ENCODE measurements at regions not wholly inside any gene's neighbourhood (a gene's known extent, or its start where the extent isn't known, plus 50 kb on each side); places are given as distances from the start of the nearest gene placed in this dataset.
A peak's percentile ranks its signal among the peaks of the same experiment; 100 is the strongest.
"Not testable (repeated sequence)": the region's sequence is repeated elsewhere in the genome, so short reads cannot be mapped to it uniquely, and the experiment has no call there.

DNA sequence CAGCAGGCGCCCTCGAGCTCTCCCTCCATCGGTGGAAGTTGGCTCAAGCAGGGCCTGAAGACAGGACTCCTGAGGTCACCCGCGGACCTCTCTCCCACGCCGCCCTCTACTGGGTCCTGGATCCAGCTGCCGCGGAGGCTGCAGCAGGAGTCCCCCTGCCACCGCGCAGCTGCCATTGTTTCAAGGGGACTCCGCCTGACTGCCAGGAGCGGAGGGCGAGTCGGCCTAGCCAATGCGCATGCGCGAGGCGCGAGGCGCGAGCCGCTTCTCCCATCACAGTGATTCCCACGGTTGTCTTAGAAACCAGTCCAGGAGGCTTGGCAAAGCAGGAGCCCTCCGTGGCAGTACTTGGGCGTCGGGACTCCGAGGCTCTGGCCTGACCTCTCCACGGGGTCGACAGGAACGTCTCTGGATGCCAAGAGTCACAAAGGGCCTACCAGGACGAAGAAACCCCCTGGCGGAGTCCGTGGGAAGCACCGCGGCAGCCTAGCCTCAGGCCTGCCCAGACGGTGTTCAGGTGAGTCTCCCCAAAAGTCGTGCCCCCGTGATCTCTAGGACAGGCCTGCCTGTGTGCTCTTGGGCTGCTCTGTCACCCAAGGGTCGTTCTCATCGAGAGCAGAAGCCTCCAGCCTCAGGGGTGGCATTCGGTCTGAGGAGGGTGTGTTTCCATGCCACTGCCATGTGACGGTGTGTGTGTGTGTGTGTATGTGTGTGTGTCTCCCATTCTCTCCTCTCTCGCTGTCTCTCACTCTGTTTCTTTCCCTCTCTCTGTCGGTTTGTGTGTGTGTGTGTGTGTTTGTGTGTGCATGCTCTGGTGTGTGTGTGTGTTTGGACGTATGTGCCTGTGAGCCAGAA, 290.6 kb upstream of the ZNF337 start:
- intact Hi-C loops (cut with DNase I): no loop called here
- no peaks in the 10 kb centered on the region for H3K9me3 ChIP-seq
- no peaks in the 10 kb centered on the region for H3K27me3 ChIP-seq
- no peaks in the 10 kb centered on the region for H3K4me1 ChIP-seq
- no peaks in the 10 kb centered on the region for H3K36me3 ChIP-seq
- peak overlapping the region; percentile 25 for H3K4me3 ChIP-seq
- H3K27ac ChIP-seq: no peak overlapping the region
- peak; percentile 51 for DNase-seq
- TF ChIP-seq, protein P1, sequence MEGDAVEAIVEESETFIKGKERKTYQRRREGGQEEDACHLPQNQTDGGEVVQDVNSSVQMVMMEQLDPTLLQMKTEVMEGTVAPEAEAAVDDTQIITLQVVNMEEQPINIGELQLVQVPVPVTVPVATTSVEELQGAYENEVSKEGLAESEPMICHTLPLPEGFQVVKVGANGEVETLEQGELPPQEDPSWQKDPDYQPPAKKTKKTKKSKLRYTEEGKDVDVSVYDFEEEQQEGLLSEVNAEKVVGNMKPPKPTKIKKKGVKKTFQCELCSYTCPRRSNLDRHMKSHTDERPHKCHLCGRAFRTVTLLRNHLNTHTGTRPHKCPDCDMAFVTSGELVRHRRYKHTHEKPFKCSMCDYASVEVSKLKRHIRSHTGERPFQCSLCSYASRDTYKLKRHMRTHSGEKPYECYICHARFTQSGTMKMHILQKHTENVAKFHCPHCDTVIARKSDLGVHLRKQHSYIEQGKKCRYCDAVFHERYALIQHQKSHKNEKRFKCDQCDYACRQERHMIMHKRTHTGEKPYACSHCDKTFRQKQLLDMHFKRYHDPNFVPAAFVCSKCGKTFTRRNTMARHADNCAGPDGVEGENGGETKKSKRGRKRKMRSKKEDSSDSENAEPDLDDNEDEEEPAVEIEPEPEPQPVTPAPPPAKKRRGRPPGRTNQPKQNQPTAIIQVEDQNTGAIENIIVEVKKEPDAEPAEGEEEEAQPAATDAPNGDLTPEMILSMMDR (IDR thresholded peaks at IDR 0.05): no peak
- H3K9ac ChIP-seq (ENCODE audit: low read depth in 2 of 2, low read length in 2 of 2): no peak overlapping the region

DNA sequence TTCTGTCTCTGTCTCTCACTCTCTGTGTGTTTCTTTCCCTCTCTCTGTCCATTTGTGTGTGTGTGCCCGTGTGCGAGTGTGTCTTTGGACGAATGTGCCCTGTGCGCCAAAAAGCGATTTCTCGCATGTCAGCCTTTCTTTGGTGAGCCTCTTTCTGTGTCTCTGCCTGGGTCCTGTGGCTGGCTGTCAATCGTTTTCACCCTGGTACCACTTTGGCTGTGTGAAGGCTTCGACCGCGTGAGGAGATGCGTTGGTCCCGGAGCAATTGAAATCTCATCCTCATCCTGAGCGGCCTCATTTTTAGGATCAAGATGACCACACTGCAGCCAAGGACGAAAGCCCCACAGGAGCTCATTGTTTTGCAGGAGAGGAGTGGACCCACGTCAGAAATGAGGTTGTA, 288.9 kb upstream of the ZNF337 start:
- DNase-seq: no peak
- TF ChIP-seq, protein P1 (IDR thresholded peaks at IDR 0.05): no peak
- Histone ChIP-seq H3K4me3 (no peak overlapping the region), H3K36me3 (no peaks in the 10 kb centered on the region), H3K27ac (no peak overlapping the region), H3K9ac (ENCODE audit: low read depth in 2 of 2, low read length in 2 of 2) (no peak overlapping the region), H3K4me1 (no peaks in the 10 kb centered on the region), H3K27me3 (no peaks in the 10 kb centered on the region), H3K9me3 (no peaks in the 10 kb centered on the region)
- intact Hi-C loops (cut with DNase I): no loop called here

DNA sequence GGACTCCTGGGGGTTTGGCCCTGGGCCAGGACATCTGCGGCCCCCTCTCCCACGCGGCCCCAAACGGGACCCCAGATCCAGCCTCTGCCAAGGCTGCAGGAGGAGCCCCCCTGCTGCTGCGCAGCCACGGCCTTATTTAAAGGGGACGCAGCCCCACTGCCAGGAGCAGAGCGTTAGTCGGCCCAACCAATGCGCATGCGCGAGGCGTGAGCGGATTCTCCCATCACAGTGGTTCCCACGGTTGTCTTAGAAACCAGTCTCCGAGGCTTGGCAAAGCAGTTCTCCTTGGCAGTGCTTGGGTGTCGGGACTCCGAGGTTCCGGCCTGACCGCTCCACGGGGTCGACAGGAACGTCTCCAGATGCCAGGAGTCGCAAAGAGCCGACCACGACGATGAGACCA, 288.3 kb upstream of the ZNF337 start:
- peak; percentile 39 for DNase-seq
- Histone ChIP-seq H3K9me3 (no peaks in the 10 kb centered on the region), H3K9ac (ENCODE audit: low read depth in 2 of 2, low read length in 2 of 2) (no peak overlapping the region), H3K4me1 (no peaks in the 10 kb centered on the region), H3K36me3 (no peaks in the 10 kb centered on the region), H3K27me3 (no peaks in the 10 kb centered on the region), H3K4me3 (no peak overlapping the region), H3K27ac (no peak overlapping the region)
- intact Hi-C loops (cut with DNase I): no loop called here
- TF ChIP-seq, protein P1 (IDR thresholded peaks at IDR 0.05): no peak

DNA sequence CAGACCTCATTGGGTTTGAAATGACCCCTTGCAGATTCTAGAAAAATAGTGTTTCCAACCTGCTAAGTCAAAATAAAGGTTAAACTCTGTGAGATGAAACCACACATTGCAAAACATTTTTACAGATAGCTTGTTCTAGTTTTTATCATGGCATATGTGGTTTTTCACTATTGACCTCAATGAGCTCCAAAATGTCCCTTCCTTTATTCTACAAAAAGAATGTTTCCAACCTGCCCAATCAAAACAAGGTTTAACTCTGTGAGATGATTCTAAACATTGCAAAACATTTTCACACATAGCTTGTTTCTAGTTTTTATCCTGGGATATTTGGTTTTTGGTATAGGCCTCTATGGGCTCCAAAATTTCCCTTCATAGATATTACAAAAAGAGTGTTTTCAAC, 286.0 kb upstream of the ZNF337 start:
- H3K27me3 ChIP-seq; H3K4me1 ChIP-seq; DNase-seq; H3K36me3 ChIP-seq; H3K4me3 ChIP-seq; H3K27ac ChIP-seq; intact Hi-C loops (cut with DNase I); H3K9ac ChIP-seq (ENCODE audit: low read depth in 2 of 2, low read length in 2 of 2); H3K9me3 ChIP-seq: not testable (repeated sequence)

DNA sequence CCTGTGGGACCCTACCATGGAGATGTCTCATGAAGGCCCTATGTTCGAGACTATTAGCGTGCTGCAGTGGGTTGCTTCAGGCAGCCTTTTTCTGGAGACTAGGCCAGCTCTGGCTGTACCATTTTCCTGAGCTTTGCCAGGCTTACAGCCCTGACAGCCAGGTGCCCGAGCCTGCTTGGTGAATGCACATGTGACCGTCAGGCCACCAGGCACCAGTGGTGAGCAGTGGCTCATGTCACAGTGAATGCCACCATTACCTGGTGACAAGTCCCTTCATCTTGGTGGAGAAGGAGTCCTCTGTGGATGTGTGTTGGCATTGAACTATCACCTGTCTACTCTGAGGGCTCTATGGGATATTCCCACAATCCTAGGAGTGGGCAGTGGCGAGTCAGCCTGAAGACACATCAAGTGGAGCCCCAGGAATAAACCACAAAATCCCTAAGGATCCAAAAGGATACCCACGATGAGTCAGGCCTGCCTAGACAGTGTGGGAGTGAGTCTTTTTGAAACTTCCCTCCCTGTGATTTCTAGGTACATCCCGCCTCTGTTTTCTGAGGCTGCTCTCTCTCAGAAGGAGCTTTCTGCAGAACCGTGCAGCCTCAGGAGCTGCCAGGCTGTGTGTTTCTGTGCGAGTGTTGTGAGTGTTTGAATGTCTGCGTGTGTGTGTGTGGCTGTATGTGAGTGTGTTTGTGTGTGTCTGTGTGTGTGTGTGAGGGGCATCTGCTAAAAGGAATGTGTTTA, 282.0 kb upstream of the ZNF337 start:
- H3K36me3 ChIP-seq; intact Hi-C loops (cut with DNase I); H3K9ac ChIP-seq (ENCODE audit: low read depth in 2 of 2, low read length in 2 of 2); H3K9me3 ChIP-seq; H3K4me3 ChIP-seq; DNase-seq; H3K4me1 ChIP-seq; H3K27me3 ChIP-seq; H3K27ac ChIP-seq: not testable (repeated sequence)

DNA sequence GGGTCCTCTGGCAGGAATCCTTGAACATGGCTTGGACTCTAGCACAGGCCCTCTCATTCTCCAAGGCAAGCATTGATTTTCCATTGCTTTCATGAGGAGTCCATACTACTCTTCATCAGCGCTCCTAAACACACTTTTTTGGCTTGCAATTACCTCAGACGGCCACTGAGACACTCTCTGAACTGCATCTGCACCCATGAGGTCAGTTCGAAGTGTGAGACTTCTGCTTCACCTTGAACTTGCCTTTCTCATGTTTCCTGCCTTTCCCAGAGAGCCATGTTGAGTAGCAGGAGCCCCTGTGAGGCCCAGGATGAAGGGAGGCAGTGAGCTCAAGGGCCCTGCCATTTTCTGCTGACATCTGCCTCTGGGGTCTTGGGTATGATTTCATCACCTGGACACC, 279.2 kb upstream of the ZNF337 start:
- not testable (repeated sequence) for DNase-seq, H3K27me3 ChIP-seq

DNA sequence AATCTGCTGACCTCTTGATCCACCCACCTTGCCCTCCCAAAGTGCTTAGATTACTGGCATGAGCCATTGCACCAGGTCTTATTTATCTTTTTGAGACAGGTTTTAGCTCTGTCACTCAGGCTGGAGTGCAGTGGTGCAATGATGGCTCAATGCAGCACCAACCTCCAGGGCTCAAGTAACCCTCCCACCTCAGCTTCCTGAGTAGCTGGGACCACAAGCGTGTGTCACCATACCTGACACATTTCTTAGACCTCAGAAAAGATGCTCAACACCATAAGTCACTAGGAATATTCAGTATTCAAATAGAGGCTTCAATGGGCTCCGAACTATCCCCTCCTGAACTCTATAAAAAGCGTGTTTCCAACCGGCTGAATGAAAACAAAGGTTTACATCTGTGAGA, 268.6 kb upstream of the ZNF337 start:
- H3K36me3 ChIP-seq; intact Hi-C loops (cut with DNase I); H3K9me3 ChIP-seq; H3K4me1 ChIP-seq; H3K27me3 ChIP-seq; H3K9ac ChIP-seq (ENCODE audit: low read depth in 2 of 2, low read length in 2 of 2); DNase-seq; H3K27ac ChIP-seq; H3K4me3 ChIP-seq: not testable (repeated sequence)

More for the DNA sequence above, 279.2 kb upstream of the ZNF337 start:
- intact Hi-C loops (cut with DNase I); H3K9me3 ChIP-seq; H3K4me1 ChIP-seq; H3K9ac ChIP-seq (ENCODE audit: low read depth in 2 of 2, low read length in 2 of 2); H3K4me3 ChIP-seq; H3K27ac ChIP-seq; H3K36me3 ChIP-seq: not testable (repeated sequence)

DNA sequence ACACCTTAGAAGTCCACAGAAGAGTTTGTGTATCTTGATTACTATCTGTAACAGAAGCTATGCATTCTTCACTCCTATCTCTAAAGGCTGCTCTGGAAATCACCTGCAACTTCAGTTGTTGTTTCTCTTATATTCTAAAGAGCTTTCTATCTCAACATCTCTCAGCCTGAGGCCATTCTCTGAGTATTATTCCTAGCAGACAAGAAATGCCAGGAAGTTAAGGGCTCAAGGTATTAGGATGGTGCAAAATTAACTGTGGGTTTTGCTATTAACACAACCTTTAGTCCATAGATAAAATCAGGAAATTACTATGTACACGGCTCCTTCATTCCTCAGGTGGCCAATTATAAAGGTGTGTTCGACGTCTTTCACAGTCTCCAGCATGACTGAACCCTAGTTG, 257.2 kb upstream of the ZNF337 start:
- H3K27ac ChIP-seq; DNase-seq; H3K36me3 ChIP-seq; H3K9me3 ChIP-seq; intact Hi-C loops (cut with DNase I); H3K27me3 ChIP-seq; H3K4me3 ChIP-seq; H3K4me1 ChIP-seq; H3K9ac ChIP-seq (ENCODE audit: low read depth in 2 of 2, low read length in 2 of 2): not testable (repeated sequence)

DNA sequence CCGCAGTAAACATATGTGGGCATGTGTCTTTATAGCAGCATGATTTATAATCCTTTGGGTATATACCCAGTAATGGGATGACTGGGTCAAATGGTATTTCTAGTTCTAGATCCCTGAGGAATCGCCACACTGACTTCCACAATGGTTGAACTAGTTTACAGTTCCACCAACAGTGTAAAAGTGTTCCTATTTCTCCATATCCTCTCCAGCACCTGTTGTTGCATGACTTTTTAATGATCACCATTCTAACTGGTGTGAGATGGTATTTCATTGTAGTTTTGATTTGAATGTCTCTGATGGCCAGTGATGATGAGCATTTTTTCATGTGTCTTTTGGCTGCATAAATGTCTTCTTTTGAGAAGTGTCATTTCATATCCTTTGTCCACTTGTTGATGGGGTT, 238.6 kb upstream of the ZNF337 start:
- H3K27ac ChIP-seq; DNase-seq; H3K9ac ChIP-seq (ENCODE audit: low read depth in 2 of 2, low read length in 2 of 2); H3K27me3 ChIP-seq; H3K4me3 ChIP-seq; H3K9me3 ChIP-seq; H3K36me3 ChIP-seq; intact Hi-C loops (cut with DNase I); H3K4me1 ChIP-seq: not testable (repeated sequence)

DNA sequence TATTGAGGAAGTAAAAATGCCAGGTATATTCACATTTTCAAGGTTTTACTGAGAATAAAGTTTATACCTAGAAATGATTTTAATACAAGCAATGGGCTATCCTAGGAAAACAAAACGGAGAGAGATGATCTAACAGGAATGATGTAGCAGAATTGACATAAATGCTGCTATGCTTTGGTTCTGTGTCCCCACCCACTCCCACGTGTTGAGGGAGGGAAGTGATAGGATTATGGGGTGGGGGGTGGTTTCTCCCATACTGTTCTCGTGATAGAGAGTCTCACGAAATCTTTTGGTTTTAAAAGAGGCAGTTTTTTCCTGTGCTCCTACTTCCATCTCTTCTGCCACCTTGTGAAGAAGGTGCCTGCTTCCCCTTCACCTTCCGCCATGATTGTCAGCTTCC, 236.2 kb upstream of the ZNF337 start:
- DNase-seq; H3K27me3 ChIP-seq; H3K36me3 ChIP-seq; H3K9me3 ChIP-seq; H3K4me1 ChIP-seq; H3K9ac ChIP-seq (ENCODE audit: low read depth in 2 of 2, low read length in 2 of 2); H3K27ac ChIP-seq; intact Hi-C loops (cut with DNase I); H3K4me3 ChIP-seq: not testable (repeated sequence)
